Caco-2 (cell line): ENCODE measurements at regions not wholly inside any gene's neighbourhood (a gene's known extent, or its start where the extent isn't known, plus 50 kb on each side); places are given as distances from the start of the nearest gene placed in this dataset.

Experiments
- BruUV-seq: library from RNA; stranded (reverse); fragments of 400-500 nt; replicated peaks from 2 replicates; lab custom pipeline; 2021; lab: Mats Ljungman, UMichigan
- CTCF ChIA-PET: fragments of 300-600 bp; sonication (Branson Sonifier 250); formaldehyde crosslinking; loops from one replicate; lab custom pipeline; 2022; ENCODE audit warnings: antibody characterized with exemption; lab: Charles Lee
- POLR2A ChIA-PET: fragments of 300-600 bp; sonication (Branson Sonifier 250); formaldehyde crosslinking; loops from one replicate; lab custom pipeline; 2022; ENCODE audit warnings: antibody characterized with exemption; lab: Charles Lee
- DNase-seq, 2 experiments: peaks; one replicate each; pipeline versions ENCODE4 v3.0.0 to v3.0.0-alpha.2; 2020 to 2022
- H3K27me3 ChIP-seq: replicated peaks from 2 replicates; pipeline ENCODE4 v1.6.0; 2011; ENCODE audit warnings: low read length; ENCODE audit not compliant: control insufficient read depth, insufficient read depth
- H3K36me3 ChIP-seq: 2 replicates; pipeline ENCODE4 v1.5.1; 2011; ENCODE audit warnings: low read length; ENCODE audit not compliant: control insufficient read depth, insufficient read depth
- H3K4me1 ChIP-seq: fragments of 250-450 bp; sonication (Bioruptor Pico); 2 replicates; pipeline ENCODE4 v1.5.1; 2020; ENCODE audit warnings: mild to moderate bottlenecking
- H3K4me3 ChIP-seq: 2 replicates; pipeline ENCODE4 v1.5.1; 2011; ENCODE audit warnings: low read depth, mild to moderate bottlenecking, control low read depth, low read length
- H3K9me3 ChIP-seq: fragments of 250-450 bp; sonication (Bioruptor Pico); 2 replicates; pipeline ENCODE4 v1.5.1; 2020; ENCODE audit warnings: mild to moderate bottlenecking, moderate library complexity
- H3K27ac Mint-ChIP-seq: one replicate; pipeline ENCODE4 v1.8.0; 2022; ENCODE audit warnings: mixed read lengths; ENCODE audit not compliant: unreplicated experiment
- H3K27me3 Mint-ChIP-seq: one replicate; pipeline ENCODE4 v1.8.0; 2022; ENCODE audit warnings: mixed read lengths; ENCODE audit not compliant: insufficient read depth, unreplicated experiment
- H3K36me3 Mint-ChIP-seq: one replicate; pipeline ENCODE4 v1.8.0; 2022; ENCODE audit warnings: mild to moderate bottlenecking, mixed read lengths; ENCODE audit not compliant: insufficient read depth, unreplicated experiment
- H3K4me1 Mint-ChIP-seq: one replicate; pipeline ENCODE4 v1.8.0; 2022; ENCODE audit warnings: low read depth, mixed read lengths; ENCODE audit not compliant: unreplicated experiment
- H3K4me3 Mint-ChIP-seq: one replicate; pipeline ENCODE4 v1.8.0; 2022; ENCODE audit warnings: mild to moderate bottlenecking, moderate library complexity, mixed read lengths; ENCODE audit not compliant: unreplicated experiment
- H3K9me3 Mint-ChIP-seq: one replicate; pipeline ENCODE4 v1.8.0; 2022; ENCODE audit warnings: mixed read lengths; ENCODE audit not compliant: unreplicated experiment
- CTCF ChIP-seq, 2 experiments: fragments of 200-600 bp in 1 of 2; IDR thresholded peaks; 1 replicate in 1 of 2; 2 replicates in 1 of 2; pipeline versions ENCODE4 v1.5.1 to v1.8.0; 2011 to 2022; ENCODE audit warnings: antibody characterized with exemption in 1 of 2, control low read depth in 1 of 2, inconsistent platforms in 1 of 2, low read depth in 1 of 2, low read length in 1 of 2, mild to moderate bottlenecking in 1 of 2, moderate library complexity in 1 of 2; ENCODE audit not compliant: insufficient read depth in 1 of 2, severe bottlenecking in 1 of 2, unreplicated experiment in 1 of 2
- intact Hi-C: fragments of 100-400 bp; cut with micrococcal nuclease; formaldehyde crosslinking; loops from one replicate; pipeline ENCODE4 v1.10.0; 2022; ENCODE audit not compliant: unreplicated experiment

- peaks cover 6% of the 10 kb centered on the region for H3K4me1 Mint-ChIP-seq
- TF ChIP-seq CTCF (IDR thresholded peaks at IDR 0.05; ENCODE audit: insufficient read depth in 1 of 2, low read depth in 1 of 2, low read length in 1 of 2, severe bottlenecking in 1 of 2, unreplicated experiment in 1 of 2): no peak
- no peak for DNase-seq
- Histone ChIP-seq H3K4me3 (no peak overlapping the region), H3K36me3 (no peaks in the 10 kb centered on the region), H3K4me1 (no peaks in the 10 kb centered on the region), H3K27me3 (no peaks in the 10 kb centered on the region), H3K9me3 (no peaks in the 10 kb centered on the region)
- intact Hi-C loops: no loop called here
- peaks cover 8% of the 10 kb centered on the region for H3K9me3 Mint-ChIP-seq
- ChIA-PET CTCF (no interaction called here), POLR2A (no interaction called here)
- H3K36me3 Mint-ChIP-seq: no peaks in the 10 kb centered on the region
- BruUV-seq: no TSS peak
- no peaks in the 10 kb centered on the region for H3K27me3 Mint-ChIP-seq
- no peak overlapping the region for H3K27ac Mint-ChIP-seq
- H3K4me3 Mint-ChIP-seq: no peak overlapping the region
These were observed 534.3 kb upstream of the ACVR2A start for GRCh38 chr2:147310335-147311057.

GRCh38 chr2:147297820-147298219 is 547.0 kb upstream of the ACVR2A start:
- TF ChIP-seq CTCF (IDR thresholded peaks at IDR 0.05; ENCODE audit: insufficient read depth in 1 of 2, low read depth in 1 of 2, low read length in 1 of 2, severe bottlenecking in 1 of 2, unreplicated experiment in 1 of 2): no peak
- H3K36me3 ChIP-seq: no peaks in the 10 kb centered on the region
- no peak overlapping the region for H3K4me3 Mint-ChIP-seq
- no peaks in the 10 kb centered on the region for H3K36me3 Mint-ChIP-seq
- BruUV-seq: no TSS peak
- no peak for DNase-seq
- no peaks in the 10 kb centered on the region for H3K27me3 ChIP-seq
- no peaks in the 10 kb centered on the region for H3K9me3 ChIP-seq
- H3K9me3 Mint-ChIP-seq: no peaks in the 10 kb centered on the region
- no peaks in the 10 kb centered on the region for H3K4me1 ChIP-seq
- intact Hi-C loops: no loop called here
- ChIA-PET POLR2A (no interaction called here), CTCF (no interaction called here)
- H3K27ac Mint-ChIP-seq: no peak overlapping the region
- H3K27me3 Mint-ChIP-seq: no peaks in the 10 kb centered on the region
- no peak overlapping the region for H3K4me3 ChIP-seq
- no peaks in the 10 kb centered on the region for H3K4me1 Mint-ChIP-seq

GRCh38 chr2:147294825-147295392 is 549.9 kb upstream of the ACVR2A start:
- no peak for TF ChIP-seq CTCF (IDR thresholded peaks at IDR 0.05; ENCODE audit: insufficient read depth in 1 of 2, low read depth in 1 of 2, low read length in 1 of 2, severe bottlenecking in 1 of 2, unreplicated experiment in 1 of 2)
- no peak for DNase-seq
- Mint-ChIP-seq H3K36me3 (no peaks in the 10 kb centered on the region), H3K4me1 (no peaks in the 10 kb centered on the region), H3K4me3 (no peak overlapping the region), H3K27ac (no peak overlapping the region), H3K9me3 (no peaks in the 10 kb centered on the region), H3K27me3 (no peaks in the 10 kb centered on the region)
- intact Hi-C loops: no loop called here
- H3K4me3 ChIP-seq: no peak overlapping the region
- ChIA-PET POLR2A (no interaction called here), CTCF (no interaction called here)
- no peaks in the 10 kb centered on the region for H3K9me3 ChIP-seq
- no peaks in the 10 kb centered on the region for H3K36me3 ChIP-seq
- no peaks in the 10 kb centered on the region for H3K27me3 ChIP-seq
- BruUV-seq: no TSS peak
- no peaks in the 10 kb centered on the region for H3K4me1 ChIP-seq
